Activated T-cell treated with anti-CD3 and anti-CD28 coated beads, Interleukin-2, amount 50 U/mL, for 48 hours (primary cell): ENCODE measurements at regions not wholly inside any gene's neighbourhood (a gene's known extent, or its start where the extent isn't known, plus 50 kb on each side); places are given as distances from the start of the nearest gene placed in this dataset.

Source experiments
- DNase-seq, 2 experiments: peaks; one replicate each; pipeline ENCODE4 v3.0.0-alpha.2; 2020

DNA sequence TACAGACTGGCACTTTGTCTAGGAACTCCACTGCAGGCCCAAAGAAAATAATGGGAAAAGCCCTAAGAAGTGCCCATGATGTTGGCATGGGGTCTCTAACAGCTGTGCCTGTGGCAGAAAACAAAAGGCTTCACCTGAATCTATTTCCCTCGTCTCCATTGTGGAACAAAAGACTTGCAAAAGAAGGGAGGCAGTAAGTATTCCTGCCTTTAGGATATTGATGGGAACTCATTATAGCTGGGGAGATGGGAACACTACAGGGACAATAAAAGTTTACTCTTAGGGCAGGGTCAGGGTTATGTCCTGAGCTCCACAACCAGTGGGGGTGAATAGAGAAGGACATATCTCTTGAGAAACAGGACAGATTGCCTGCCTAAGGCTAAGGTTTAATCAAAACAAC is 930.6 kb upstream of the EPHA6 start:
- no peak for DNase-seq

- DNase-seq = no peak
Observed at GRCh38 chr3:95886616-95887015, 927.8 kb upstream of the EPHA6 start.

- DNase-seq = no peak
Observed at GRCh38 chr3:95887114-95887513, 927.3 kb upstream of the EPHA6 start.

DNA sequence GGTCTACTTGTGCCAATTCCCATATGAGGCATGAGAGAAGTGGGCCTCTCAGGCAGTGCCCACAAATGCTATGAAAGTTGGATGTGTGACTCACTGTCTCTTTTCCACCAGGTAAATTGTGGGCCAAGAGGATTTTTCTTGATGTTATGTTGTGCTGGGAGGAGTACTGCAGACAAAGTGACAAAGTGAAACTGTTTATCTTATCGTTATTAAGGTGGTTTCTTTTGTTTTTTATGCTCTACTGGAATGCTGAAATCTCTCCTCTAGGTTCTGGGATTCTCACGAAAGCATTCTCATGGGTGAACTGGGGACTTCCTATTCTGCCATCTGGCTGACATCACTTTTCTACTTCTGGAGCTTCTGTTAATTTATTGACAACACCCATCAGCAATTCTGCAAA is 919.6 kb upstream of the EPHA6 start:
- DNase-seq = no peak

DNA sequence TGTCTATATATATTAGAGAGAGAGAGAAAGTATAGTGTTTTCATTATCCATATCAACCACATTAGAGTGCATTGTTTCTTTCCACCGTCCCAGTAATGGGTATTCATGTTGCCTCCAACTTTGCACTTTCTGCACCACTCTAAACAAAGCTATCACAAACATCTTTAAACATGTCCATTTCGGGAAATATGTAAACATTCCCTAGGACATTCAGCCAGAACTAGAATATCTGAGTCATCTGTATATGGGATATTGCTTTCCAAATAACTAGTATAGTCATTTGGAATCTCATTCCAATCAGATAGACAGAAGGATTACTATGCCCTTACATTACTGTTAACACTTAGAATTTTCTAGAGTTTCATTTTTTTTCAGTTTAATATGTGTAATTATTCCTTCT is 914.9 kb upstream of the EPHA6 start:
- no peak for DNase-seq

GRCh38 chr3:95899911-95900310 is 914.5 kb upstream of the EPHA6 start:
- no peak for DNase-seq

GRCh38 chr3:95901948-95902347 is 912.4 kb upstream of the EPHA6 start:
- no peak for DNase-seq

DNA sequence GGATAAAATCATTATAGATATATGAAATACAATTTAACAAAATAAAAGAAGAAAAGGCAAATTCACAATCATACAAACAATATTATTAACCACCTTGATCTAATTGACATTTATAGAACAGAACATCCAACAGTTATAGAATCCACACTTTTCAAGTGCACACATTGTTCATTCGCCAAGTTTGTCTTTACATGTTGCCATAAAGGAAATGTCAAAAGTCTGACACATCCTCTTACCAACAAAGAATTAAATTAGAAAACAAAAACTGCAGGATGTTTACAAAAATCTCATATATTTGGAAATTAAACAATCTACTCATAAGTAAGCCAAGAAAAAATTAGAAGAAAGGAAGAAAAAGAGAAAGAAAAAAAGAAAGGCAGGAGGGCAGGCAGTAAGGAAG is 909.2 kb upstream of the EPHA6 start:
- no peak for DNase-seq

DNA sequence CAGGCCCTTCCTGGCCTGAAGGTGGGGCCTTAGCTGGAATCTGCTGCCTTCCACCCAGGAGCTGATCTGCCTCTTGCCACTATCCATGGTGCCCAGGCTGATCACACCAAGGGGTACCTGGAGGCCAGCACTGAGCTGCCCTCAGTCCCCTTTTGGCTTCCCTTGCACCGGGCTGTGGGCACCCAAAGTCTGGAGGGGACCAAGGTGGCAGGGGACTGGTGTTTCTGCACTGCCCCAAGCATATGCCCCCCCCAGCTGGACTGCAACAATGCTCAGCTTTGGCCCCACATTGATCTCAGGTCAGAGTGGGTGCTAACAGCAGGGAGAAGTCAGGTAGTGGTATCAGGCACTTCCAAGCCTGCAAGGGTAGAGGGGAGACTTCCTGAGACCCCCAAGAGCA is 902.6 kb upstream of the EPHA6 start:
- DNase-seq = no peak

GRCh38 chr3:95923496-95924210 is 890.7 kb upstream of the EPHA6 start:
- peak; percentile 23 to 27 for DNase-seq

DNA sequence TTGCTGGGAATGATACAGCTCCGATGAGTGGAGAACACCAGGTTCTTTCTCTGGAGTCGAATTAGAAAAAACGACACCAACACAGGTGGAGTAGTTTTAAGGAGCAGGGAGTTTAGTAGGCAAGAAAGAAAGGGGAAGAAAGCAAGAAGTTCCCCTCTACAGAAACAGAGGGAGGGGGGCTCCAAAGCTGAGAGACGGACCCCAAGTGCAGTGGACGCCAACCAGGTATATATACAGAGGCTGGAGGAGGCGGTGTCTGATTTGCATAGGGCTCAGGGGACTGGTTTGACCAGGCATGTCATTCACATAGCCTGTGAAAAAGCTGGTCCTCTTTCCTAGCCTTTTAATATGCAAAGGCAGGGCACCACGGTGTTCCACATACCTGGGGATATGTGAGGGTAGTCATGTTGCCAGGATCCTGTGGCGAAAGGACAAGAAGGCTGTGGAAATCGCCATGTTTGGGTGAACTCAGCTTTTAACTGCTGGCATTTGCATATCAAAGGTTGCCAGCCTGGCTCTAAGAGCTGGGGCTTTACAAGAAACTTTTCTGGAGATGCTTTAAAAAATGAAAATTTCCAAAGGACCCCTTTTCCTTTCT is 887.4 kb upstream of the EPHA6 start:
- no peak for DNase-seq

DNA sequence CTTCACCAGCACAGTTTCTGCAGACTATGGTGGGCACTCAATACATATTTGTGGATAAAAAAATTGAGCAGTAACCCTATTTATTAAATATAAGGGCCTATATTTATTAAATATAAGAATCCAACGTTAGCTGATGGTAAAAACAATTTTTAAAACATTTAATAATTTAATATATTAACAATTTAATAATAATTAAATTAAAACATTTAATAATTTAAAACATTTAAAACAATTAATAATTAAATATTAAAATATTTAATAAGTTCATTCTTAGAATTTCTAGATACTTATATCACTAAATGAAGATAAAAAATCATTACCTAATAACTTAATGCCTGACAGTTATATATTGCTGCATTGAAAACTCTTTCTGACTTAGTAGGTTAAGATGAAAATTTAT is 880.2 kb upstream of the EPHA6 start:
- no peak for DNase-seq

GRCh38 chr3:95939235-95939809 is 875.1 kb upstream of the EPHA6 start:
- no peak for DNase-seq

DNA sequence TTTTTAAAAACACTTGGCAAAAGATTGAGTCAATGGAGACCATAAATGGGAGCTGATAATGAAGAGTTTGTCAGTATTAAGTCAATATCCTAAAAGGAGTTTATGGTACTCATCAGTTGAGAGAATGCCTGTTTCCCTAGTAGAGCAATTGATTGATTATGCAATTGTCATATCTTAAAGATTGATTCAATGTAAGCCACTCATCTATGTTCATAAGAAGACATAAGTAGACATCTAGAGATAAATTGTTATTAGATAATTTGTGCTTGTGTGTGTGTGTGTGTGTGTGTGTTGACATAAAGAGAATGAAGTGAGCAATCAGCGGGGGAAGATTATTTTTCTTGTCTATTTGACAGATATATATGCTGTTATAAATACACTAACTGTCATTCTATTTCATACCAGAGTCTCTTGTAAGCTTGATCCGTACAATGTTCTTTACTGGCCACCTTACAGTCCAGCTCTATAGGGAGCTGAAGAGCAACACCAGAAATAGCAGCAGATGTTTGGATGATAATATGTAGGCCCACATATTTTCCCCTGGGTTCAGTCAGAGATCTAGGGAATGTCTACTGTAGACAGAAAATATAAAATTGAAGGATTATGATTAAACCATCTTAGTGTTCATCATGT is 848.6 kb upstream of the EPHA6 start:
- DNase-seq = no peak

DNA sequence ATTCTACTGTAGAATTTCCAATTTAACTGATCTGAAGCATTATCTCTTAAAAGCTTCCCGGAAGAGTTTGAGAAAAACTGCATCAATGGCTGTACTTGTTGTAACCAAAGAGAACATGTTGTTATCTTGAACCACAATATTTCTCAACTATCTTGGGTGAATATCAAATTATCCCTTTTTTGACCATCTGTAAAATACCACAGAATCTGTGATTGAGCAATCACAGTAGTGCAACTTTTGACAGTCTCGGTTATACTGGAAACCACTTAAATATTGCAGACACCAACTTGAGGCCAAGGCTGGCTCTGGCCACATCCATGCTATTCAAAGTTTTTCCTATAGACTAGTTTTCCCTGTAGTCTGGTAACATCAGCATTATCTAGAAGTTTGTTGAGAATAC is 842.8 kb upstream of the EPHA6 start:
- DNase-seq = no peak

DNA sequence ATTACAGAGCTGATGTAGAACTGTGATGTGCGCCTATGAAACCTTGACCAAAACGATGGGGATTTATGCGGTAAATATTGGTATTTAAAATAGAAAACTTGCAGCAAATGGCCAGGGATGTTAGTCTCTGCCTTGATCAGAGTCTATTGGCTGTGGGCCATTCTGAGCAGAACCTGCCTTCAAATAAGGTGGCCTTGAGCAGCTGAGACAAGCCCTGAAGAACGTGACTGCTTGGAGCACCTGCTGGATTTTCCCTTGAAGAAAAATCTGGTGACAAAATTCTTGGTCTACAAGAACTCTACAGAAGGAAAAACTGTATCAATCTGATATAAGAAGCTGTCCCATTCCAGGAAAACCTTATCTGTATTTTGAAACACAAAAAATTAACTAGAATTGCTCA is 820.1 kb upstream of the EPHA6 start:
- no peak for DNase-seq

DNA sequence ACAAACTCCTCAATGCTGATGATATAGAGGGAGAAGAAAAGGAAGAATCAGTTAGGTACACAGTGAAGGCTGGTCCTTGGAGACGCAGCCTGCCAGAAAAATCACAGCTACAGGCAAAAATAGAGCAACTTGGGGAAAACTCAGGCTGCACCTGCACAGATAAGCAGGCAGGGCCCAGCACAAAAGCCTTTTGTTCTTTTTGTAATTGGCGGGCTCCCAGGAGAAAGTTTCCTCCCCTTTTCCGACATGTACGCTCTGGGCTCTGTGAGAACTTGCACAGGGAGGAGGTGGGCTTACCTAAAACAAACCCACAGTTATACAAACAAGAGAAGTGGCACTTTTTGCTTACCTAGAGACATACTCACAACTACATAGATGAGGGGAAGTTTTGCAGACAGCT is 813.4 kb upstream of the EPHA6 start:
- DNase-seq = no peak

DNA sequence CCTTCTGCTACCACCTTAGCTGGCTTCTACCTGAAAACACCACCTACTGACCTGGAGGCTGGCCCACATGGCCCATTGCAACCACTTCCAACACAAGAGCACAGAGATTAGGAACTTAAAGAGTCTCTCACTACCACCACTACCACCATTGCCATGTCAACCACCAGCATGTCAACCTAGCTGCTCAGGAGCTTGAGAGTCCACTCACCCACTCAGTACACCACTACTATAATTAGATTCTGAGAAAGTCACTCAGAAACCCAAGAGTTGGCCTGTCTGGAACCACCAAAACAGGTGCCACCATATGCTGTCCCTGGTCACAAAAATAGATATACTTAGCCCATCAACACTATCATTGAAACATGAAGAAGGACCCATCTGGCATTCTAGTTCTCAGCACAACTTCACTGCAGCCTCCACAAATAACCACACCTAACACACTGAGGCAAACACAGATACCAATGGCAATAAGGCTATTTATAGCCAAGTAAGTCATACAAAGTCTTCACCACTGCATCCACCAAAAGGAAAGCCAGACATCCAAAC is 806.7 kb upstream of the EPHA6 start:
- no peak for DNase-seq

DNA sequence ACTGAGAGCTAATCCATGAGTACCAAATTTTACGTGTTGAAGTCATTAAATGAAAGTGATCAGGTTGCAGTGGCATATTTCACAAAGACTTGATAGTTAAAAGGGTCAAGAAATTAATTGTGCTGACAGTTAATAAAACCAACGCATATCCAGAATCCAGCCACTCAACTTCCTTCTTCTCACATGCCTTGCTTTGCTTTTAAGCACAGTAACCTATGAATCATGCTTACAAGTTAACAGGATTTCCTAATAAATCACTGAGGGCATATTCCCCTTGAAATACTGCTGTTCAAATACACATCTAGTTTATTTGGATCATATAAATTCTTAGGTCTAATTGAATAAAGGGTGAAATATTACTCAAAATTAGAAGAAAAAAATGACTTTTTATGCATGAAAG is 801.5 kb upstream of the EPHA6 start:
- no peak for DNase-seq

- DNase-seq = no peak
Observed at GRCh38 chr3:96017556-96017955, 796.8 kb upstream of the EPHA6 start.

DNA sequence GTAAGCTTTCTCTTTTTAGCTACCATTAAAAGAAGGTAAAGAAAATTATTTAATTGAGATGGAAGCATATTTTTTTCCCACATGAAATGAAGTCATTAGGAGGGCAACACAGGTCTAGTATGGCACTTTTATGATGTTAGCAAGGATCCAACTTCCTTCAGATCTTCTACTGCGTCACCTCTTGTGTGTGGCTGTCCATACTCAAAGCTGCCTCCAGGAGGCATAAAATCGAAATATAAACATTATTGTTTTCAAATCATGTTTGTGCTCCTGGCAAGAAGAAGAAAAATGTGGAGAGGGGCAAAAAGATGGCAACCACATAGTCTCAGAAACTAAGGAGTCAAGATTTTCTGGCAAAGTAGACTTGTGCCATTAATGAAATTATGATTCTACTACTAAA is 791.7 kb upstream of the EPHA6 start:
- no peak for DNase-seq

DNA sequence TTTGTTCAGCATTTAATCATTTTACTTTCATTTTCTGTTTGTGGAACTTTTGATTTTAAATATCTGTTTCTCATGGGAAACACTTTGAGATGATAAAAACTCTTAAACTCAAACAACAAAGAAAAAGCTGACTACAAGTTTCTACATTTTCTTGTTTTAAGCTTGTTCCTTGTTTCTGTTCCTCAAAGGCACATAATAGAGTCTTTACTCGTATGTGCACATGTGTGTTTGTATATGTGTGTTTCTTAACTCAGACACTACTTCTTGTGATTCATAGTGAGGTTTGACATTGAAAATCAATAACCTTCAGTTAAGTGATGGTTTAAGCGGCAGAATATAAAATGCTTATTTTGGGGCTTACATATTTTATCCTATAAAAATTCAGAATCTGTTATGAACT is 786.7 kb upstream of the EPHA6 start:
- no peak for DNase-seq

DNA sequence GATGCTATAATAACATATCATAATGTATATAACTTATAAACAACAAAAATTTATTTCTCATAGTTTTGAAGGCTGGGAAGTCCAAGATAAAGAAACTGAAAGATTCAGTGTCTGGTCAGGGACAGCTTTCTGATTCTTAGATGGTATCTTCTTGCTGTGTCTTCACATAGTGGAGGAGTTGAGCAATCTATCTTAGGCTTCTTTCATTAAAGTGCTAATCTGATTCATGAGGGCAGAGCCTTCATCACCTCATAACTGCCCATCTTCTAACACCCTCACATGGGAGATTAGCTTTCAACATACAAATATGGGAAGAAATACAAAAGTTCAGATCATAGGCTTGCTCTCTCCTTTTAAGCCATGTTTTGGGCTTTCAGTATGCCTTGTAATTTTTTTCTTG is 774.8 kb upstream of the EPHA6 start:
- DNase-seq = no peak

- DNase-seq = no peak
Observed at GRCh38 chr3:96059301-96059700, 755.1 kb upstream of the EPHA6 start.
